ENCODE measurements at regions not wholly inside any gene's neighbourhood (a gene's known extent, or its start where the extent isn't known, plus 50 kb on each side); places are given as distances from the start of the nearest gene placed in this dataset.

- TF ChIP-seq EP300 (IDR thresholded peaks at IDR 0.05) (no peak), POLR2A (IDR thresholded peaks at IDR 0.05) (no peak)
These were observed 99.2 kb upstream of the ZDHHC17 start for GRCh38 chr12:76664731-76665130.
